DND-41 (cell line): ENCODE measurements at regions not wholly inside any gene's neighbourhood (a gene's known extent, or its start where the extent isn't known, plus 50 kb on each side); places are given as distances from the start of the nearest gene placed in this dataset.

Source experiments
- ATAC-seq: fragments of 200-7000 bp; cut with Tn5 transposase; 3 replicates; pipeline ENCODE4 v1.9.1; 2021; ENCODE audit warnings: low read depth; ENCODE audit not compliant: insufficient read depth
- DNase-seq: peaks from one replicate; pipeline ENCODE4 v3.0.0-alpha.2; 2020
- H2AFZ ChIP-seq: 2 replicates; pipeline ENCODE4 v1.6.0; 2012; ENCODE audit warnings: low read depth, low read length
- H3K27ac ChIP-seq: 2 replicates; pipeline ENCODE4 v1.5.1; 2012; ENCODE audit warnings: low read length, inconsistent platforms
- H3K27me3 ChIP-seq: fragments of 200-600 bp; sonication (generic); 2 replicates; pipeline ENCODE4 v1.6.0; 2012; ENCODE audit warnings: low read length, mild to moderate bottlenecking, inconsistent platforms; ENCODE audit not compliant: insufficient read depth, poor library complexity
- H3K36me3 ChIP-seq: 2 replicates; pipeline ENCODE4 v1.5.1; 2012; ENCODE audit warnings: low read length, inconsistent platforms; ENCODE audit not compliant: insufficient read depth
- H3K4me1 ChIP-seq: 2 replicates; pipeline ENCODE4 v1.5.1; 2012; ENCODE audit warnings: mild to moderate bottlenecking, low read length; ENCODE audit not compliant: insufficient read depth
- H3K4me2 ChIP-seq: 2 replicates; pipeline ENCODE4 v1.6.0; 2012; ENCODE audit warnings: mild to moderate bottlenecking, moderate library complexity, low read length, inconsistent platforms; ENCODE audit not compliant: insufficient read depth
- H3K4me3 ChIP-seq, 2 experiments: fragments of 200-600 bp in 1 of 2; shearing (Covaris generic) in 1 of 2; 2 replicates each; pipeline ENCODE4 v1.5.1; 2012 to 2016; ENCODE audit warnings: inconsistent platforms in 2 of 2, low read length in 2 of 2, mild to moderate bottlenecking in 2 of 2, low read depth in 1 of 2, moderate library complexity in 1 of 2
- H3K79me2 ChIP-seq: 2 replicates; pipeline ENCODE4 v1.6.0; 2012; ENCODE audit warnings: low read length, inconsistent platforms; ENCODE audit not compliant: insufficient read depth
- H3K9ac ChIP-seq: 2 replicates; pipeline ENCODE4 v1.6.0; 2012; ENCODE audit warnings: low read depth, mild to moderate bottlenecking, inconsistent platforms, low read length, moderate library complexity
- H3K9me3 ChIP-seq: 2 replicates; pipeline ENCODE4 v1.5.1; 2012; ENCODE audit warnings: low read length, moderate library complexity, mild to moderate bottlenecking, inconsistent platforms; ENCODE audit not compliant: insufficient read depth, severe bottlenecking
- H4K20me1 ChIP-seq: 2 replicates; pipeline ENCODE4 v1.6.0; 2012; ENCODE audit warnings: low read length; ENCODE audit not compliant: insufficient read depth
- EZH2 ChIP-seq: IDR thresholded peaks from 3 replicates; pipeline ENCODE4 v1.6.1; 2012; ENCODE audit warnings: borderline replicate concordance, low read depth, mild to moderate bottlenecking, moderate library complexity, low read length, inconsistent platforms; ENCODE audit not compliant: severe bottlenecking
- TF ChIP-seq, protein P1 (sequence below): IDR thresholded peaks from 2 replicates; pipeline ENCODE4 v1.5.1; 2012; ENCODE audit warnings: borderline replicate concordance, low read length, moderate library complexity, mild to moderate bottlenecking; ENCODE audit not compliant: poor library complexity, severe bottlenecking; ENCODE audit errors: extremely low read depth

DNA sequence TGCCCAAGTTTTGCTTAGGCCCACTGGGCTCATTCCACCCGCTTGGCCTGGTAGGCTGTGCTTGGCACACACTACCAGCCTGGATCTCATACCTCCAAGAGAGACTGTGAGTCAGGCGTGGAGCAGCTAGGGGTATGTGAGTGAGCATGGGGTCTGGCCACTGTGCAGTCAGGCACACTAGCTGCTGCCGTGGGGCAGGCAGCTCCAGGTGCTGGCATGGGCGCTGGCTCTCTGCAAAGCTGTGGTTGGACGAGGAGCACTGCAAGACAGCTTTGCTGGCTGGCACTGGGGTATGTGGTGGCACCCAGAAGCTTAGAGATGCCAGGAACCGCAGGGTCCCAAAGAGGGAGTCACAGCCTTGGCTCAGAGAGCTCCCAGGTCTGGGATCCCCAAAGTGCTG lies 377.8 kb downstream of the KCTD8 start:
- no peaks in the 10 kb centered on the region for H3K9me3 ChIP-seq
- H3K4me3 ChIP-seq, result no peak overlapping the region
- no peaks in the 10 kb centered on the region for H3K27me3 ChIP-seq
- no peaks in the 10 kb centered on the region for H3K4me1 ChIP-seq
- no peak overlapping the region for H2AFZ ChIP-seq
- no peaks in the 10 kb centered on the region for H3K79me2 ChIP-seq
- no peaks in the 10 kb centered on the region for H3K36me3 ChIP-seq
- DNase-seq (no peak), ATAC-seq (no peak)
- TF ChIP-seq, protein P1, sequence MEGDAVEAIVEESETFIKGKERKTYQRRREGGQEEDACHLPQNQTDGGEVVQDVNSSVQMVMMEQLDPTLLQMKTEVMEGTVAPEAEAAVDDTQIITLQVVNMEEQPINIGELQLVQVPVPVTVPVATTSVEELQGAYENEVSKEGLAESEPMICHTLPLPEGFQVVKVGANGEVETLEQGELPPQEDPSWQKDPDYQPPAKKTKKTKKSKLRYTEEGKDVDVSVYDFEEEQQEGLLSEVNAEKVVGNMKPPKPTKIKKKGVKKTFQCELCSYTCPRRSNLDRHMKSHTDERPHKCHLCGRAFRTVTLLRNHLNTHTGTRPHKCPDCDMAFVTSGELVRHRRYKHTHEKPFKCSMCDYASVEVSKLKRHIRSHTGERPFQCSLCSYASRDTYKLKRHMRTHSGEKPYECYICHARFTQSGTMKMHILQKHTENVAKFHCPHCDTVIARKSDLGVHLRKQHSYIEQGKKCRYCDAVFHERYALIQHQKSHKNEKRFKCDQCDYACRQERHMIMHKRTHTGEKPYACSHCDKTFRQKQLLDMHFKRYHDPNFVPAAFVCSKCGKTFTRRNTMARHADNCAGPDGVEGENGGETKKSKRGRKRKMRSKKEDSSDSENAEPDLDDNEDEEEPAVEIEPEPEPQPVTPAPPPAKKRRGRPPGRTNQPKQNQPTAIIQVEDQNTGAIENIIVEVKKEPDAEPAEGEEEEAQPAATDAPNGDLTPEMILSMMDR, result no peak
- TF ChIP-seq EZH2, result no peak
- no peak overlapping the region for H3K27ac ChIP-seq
- H4K20me1 ChIP-seq, result no peaks in the 10 kb centered on the region
- H3K4me2 ChIP-seq, result no peak overlapping the region
- no peak overlapping the region for H3K9ac ChIP-seq

DNA sequence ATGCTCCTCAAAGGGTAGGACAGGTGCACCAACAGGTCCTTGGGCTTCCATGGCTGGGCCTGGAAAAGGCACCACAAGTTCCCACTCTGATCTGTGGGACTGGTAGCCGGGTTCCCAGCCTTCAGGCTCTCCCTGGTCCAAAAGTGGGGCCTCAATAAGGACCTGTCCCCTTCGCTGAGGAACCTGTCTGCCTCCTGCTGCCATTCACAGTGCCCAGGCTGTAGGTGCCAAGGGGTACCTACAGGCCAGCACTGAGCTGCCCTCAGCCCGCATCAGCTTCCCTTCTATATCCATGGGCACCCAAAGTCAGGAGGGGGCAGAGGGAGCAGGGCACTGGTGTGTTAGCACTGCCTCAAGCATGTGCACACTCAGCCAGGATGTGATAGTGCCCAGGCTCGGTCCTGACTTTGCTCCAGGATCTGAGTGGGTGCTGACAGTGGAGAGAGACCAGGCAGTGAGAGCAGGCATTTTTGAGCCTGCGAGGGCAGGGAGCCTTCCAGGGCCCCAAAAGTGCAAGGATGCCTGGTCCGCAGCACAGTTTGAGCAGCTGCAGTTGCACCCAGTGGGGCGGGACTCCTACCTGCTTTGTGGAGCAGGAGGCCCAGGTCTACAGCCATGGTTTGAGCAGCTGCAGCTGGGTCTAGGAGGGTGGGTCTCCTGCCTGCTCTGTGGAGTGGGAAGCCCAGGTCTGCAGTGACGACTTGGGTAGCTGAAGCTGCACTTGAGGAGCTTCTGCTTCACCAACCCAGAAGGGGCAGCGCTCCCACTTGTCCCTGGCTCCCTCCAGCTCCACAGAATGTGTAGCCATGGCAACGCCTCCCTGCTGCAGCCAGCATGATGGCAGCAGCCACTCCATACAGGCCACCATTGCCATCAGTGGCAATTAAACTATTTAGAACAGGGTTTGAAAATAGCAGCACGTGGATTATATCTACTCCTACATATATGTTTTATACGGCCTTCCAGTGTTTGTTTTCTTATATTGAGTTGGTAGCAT lies 376.4 kb downstream of the KCTD8 start:
- TF ChIP-seq, protein P1, result no peak
- Histone ChIP-seq H3K4me1 (no peaks in the 10 kb centered on the region), H3K9ac (no peak overlapping the region), H3K4me3 (no peak overlapping the region), H3K27me3 (no peaks in the 10 kb centered on the region), H3K27ac (no peak overlapping the region), H2AFZ (no peak overlapping the region), H4K20me1 (no peaks in the 10 kb centered on the region), H3K36me3 (no peaks in the 10 kb centered on the region), H3K79me2 (no peaks in the 10 kb centered on the region), H3K4me2 (no peak overlapping the region), H3K9me3 (no peaks in the 10 kb centered on the region)
- ATAC-seq, result no peak
- DNase-seq, result no peak

DNA sequence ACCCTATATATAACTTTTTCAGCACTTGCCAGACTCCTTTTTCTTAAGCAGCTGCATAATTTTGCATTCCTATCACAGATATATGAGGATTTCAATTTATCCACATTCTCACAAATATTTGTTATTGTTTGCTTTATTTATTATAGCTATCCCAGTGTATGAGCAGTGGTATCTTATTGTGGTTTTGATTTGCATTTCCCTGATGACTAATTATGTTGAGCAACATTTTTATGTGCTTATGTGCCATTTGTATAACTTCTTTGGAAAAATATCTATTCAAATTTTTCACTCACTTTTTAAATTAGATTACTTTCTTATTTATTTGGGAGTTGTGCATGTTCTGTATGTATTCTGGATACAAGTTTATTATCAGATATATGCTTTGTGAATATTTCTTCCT lies 361.9 kb downstream of the KCTD8 start:
- Histone ChIP-seq H3K27me3 (no peaks in the 10 kb centered on the region), H3K4me3 (no peak overlapping the region), H3K4me1 (no peaks in the 10 kb centered on the region), H3K9ac (no peak overlapping the region), H2AFZ (no peak overlapping the region), H3K79me2 (no peaks in the 10 kb centered on the region), H3K27ac (no peak overlapping the region), H4K20me1 (no peaks in the 10 kb centered on the region), H3K4me2 (no peak overlapping the region), H3K9me3 (no peaks in the 10 kb centered on the region), H3K36me3 (no peaks in the 10 kb centered on the region)
- TF ChIP-seq EZH2, result no peak
- TF ChIP-seq, protein P1, result no peak
- DNase-seq (no peak), ATAC-seq (no peak)
